ENCODE measurements at regions not wholly inside any gene's neighbourhood (a gene's known extent, or its start where the extent isn't known, plus 50 kb on each side); places are given as distances from the start of the nearest gene placed in this dataset.
"Not testable (repeated sequence)": the region's sequence is repeated elsewhere in the genome, so short reads cannot be mapped to it uniquely, and the experiment has no call there.

DNA sequence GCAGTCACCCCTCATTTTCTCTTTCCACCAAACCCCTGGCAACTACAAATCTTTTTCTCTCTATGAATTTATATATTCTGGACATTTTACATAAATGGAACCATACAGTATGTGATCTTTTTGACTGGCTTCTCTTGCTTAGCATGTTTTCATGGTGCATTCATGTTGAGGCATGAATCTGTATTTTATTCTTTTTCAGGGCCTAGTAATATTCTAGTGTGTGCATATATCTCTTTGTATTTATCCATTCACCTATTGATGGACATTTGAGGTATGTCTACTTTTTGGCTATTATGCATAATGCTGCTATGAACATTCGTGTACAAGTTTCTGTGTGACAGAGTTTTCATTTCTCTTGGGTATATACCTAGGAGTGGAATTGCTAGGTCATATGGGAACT lies 78.2 kb downstream of the HACD1 start:
- DNase-seq (ENCODE audit: low read depth), result no peak

DNA sequence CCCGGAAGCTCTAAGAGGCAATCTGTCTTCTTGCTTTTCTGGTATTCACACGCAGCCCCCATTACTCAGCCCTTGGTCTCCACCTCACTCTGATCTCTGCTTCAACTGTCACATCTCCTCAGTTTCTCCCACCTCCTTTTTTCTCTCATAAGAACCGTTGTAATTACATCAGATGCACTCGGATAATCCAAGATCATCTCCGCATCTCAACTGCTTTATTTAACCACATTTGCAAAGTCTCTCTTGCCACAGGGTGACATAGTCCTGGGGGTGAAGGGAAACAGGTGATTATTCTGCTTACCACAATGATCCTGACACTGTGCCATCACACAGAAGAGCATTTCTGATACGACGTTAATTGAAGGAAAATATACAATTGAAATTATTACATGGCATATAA lies 79.9 kb downstream of the HACD1 start:
- DNase-seq (ENCODE audit: low read depth), result no peak

DNA sequence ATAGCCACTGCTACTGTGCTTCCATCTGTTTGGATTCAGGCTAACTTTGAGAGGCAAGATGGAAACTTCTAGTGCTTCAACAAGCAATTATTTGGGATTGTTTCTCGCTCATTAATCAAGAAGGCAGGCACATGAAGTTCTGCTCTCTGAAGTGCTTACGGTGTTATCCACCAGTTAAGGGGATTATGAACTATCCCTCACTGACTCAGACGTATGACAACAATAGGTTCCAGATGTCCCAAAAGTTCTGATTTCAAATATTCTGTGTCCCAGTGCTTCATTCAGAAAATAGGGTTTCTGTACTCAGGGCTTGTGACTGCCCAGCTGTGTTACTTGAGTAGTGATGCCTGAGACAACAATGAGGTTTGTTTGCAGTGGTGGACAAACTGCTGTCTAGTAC lies 81.0 kb downstream of the HACD1 start:
- no peak for DNase-seq (ENCODE audit: low read depth)

DNA sequence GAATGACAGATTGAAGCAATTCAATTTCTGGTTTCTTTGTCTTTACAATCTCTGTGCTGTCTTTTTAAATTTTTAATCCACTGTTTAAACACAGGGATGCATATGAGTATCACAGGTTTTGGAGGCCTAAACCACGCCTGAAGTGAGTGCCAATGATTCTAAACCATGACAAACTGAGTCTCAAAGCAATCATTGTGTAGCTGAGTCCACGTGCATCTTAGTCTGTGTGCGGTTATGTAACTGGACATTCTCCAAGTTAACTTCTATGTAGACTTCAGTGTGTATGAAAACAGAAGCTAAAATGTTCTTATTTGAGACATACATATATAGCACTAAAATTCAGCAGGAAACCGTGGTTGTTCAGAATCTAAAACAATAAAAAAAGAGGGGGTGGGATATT lies 79.3 kb upstream of the ST8SIA6 start:
- no peak for DNase-seq (ENCODE audit: low read depth)

DNA sequence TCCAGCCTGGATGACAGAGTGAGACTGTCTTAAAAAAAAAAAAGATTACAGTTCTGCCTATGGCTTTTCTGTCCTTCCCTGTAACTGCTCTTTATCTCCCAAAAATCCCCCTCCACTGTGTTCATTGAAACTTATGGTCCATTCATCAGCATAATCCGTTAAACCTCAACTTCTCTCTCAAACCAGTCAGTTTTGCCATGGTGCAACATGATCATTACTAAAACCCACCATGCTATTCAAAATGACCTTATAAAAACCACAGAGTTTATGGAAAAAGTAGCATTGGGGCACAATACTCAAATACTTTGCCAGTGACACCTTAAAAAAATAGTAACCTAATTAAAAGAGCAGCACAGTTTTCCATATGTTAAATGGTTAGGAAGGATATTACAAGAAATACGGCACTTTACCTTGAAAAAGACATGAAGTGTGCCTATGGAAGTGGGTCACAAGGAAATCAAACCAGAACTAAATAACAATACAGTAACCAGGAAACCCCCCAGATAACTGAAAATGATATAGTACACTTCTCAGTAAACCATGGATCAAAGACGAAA lies 74.0 kb upstream of the ST8SIA6 start:
- no peak for DNase-seq (ENCODE audit: low read depth)

DNA sequence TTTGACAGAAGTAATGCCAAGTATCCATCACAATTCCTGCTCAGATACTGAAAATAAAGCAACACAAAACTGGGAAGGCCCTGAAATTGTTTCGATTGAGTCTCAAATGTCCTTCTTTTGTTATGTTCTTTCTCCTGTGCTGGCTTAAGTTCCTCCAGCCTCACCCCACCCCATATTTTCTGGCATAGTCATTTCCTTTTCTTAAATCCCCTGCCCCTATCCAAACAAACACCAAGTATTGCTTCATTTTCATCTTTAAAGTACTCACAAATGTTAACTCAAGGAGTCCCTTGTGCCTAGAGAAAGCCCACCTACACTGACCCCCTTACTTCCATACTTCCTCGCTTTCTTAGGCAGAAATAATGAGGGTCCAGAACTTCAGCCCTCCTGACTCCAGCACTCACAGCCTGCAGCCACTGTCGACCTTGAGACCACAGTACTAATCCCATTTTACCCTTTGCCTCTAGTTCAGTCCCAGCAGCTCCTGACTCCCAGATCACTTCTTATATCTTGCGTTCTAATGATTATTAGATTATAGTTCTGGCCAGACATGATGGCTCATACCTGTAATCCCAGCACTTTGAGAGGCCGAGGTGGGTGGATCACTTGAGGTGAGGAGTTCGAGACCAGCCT lies 73.2 kb upstream of the ST8SIA6 start:
- DNase-seq (ENCODE audit: low read depth), result peak; percentile 82

DNA sequence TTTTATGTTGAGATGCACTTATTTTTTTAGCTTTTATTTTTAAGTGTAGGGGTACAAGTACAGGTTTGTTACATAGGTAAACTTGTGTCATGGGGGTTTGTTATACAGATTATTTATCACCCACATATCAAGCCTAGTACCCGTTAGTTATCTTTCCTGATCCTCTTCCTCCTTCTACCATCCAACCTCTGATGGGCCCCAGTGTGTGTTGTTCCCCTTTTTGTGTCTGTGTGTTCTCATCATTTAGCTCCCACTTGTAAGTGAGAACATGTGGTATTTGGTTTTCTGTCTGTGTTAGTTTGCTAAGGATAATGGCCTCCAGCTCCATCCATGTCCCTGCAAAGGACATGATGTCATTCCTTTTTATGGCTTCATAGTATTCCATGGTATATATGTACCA lies 72.2 kb upstream of the ST8SIA6 start:
- DNase-seq (ENCODE audit: low read depth), result not testable (repeated sequence)

DNA sequence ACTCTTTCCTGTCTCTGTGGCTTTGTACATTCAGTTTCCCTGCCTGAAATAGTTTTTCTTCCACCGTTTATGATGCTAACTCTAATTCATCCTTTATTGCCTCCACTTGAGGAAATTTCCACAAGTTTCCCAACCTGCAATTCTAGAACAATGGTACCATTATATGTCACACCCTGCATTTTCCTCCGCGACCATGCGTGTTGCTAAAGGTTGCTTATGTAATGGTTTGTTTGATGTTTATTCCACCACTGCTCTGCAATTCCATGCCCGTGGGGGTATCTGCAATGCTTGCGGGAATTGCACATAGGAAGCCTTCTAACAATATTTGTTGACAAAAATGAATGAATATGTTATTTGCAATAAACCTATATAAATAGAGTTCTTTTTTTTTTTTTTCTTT lies 69.5 kb upstream of the ST8SIA6 start:
- DNase-seq (ENCODE audit: low read depth), result no peak

DNA sequence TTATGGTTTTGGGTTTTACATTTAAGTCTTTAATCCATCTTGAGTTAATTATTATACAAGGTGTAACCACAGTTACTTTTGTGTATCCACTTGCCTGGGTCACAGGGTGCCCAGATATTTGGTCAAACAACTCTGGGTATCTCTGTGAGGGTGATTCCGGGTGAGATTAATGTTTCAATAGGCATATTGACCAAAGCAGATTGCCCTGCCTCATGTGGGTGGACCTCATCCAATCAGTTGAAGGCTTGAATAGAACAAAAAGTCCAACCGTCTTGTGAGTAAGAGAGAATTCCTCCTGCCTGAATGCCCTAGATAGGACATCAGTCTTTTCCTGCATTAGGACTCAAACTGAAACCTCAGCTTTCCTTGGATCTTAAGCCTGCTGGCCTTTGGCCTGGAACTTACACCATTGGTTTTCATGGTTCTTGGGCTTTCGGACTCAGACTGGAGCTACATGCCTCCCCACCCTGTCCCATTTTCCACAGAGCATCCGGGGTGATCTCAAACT lies 68.9 kb upstream of the ST8SIA6 start:
- DNase-seq (ENCODE audit: low read depth), result no peak

DNA sequence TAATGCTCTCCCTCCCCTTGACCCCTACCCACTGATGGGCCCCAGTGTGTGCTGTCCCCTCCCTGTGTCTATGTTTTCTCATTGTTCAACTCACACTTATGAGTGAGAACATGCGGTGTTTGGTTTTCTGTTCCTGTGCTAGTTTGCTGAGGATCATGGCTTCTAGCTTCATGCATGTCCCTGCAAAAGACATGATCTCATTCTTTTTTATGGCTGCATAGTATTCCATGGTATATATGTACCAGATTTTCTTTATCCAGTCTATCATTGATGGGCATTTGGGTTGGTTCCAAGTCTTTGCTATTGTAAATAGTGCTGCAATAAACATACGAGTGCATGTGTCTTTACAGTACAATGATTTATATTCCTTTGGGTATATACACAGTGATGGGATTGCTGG lies 67.9 kb upstream of the ST8SIA6 start:
- not testable (repeated sequence) for DNase-seq (ENCODE audit: low read depth)

DNA sequence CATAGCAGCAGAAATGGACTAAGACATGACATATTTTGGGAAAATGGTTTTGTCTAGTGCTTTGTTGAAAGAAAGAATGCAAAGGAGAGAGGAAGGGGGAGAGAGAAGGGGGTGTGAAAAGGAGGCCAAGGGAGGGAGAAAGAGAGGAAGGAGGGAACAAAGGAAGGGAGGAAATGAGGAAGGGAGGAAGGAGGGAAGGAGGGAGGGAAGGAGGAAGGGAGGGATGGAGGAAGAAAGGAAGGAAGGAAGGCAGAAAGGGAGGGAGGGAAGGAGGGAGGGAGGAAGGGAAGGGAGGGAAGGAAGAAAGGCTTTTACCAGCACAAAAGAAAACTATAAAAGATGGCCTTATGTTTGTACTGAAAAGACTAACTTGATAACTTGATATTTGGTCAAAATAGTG lies 65.1 kb upstream of the ST8SIA6 start:
- DNase-seq (ENCODE audit: low read depth), result no peak

DNA sequence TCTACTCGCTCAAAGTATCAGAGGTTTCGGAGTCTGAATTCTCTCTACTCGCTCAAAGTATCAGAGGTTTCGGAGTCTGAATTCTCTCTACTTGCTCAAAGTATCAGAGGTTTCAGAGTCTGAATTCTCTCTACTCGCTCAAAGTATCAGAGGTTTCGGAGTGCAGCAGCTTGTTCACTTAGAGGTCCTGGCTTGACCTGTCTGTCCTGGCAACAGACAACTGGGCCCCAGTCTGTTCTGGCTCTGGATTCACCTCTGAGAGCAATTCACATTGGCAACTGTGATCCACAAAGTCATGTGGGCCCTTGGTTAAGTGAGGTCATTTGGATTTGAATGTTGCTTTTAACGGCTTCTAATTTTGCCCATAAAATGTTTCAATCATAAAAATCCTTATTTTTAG lies 63.9 kb upstream of the ST8SIA6 start:
- no peak for DNase-seq (ENCODE audit: low read depth)

DNA sequence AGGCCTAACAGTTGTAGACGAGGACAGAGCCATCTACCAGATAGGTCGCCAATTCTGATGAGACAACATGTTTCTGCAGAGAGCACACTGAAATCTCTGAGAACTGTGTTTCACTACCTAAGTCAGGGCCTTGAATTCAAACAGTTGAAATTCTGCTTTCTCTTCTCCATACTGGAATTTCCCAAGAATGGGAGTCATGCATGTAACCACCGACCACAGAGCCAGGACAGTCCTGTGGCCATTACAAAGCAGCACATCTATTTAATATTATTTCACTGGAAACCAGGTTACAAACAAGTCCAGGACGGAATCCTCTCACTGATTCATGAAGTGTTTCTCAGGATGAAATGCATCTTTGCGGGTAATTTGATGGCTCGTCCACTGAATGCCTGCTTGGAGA lies 62.0 kb upstream of the ST8SIA6 start:
- DNase-seq (ENCODE audit: low read depth), result no peak

DNA sequence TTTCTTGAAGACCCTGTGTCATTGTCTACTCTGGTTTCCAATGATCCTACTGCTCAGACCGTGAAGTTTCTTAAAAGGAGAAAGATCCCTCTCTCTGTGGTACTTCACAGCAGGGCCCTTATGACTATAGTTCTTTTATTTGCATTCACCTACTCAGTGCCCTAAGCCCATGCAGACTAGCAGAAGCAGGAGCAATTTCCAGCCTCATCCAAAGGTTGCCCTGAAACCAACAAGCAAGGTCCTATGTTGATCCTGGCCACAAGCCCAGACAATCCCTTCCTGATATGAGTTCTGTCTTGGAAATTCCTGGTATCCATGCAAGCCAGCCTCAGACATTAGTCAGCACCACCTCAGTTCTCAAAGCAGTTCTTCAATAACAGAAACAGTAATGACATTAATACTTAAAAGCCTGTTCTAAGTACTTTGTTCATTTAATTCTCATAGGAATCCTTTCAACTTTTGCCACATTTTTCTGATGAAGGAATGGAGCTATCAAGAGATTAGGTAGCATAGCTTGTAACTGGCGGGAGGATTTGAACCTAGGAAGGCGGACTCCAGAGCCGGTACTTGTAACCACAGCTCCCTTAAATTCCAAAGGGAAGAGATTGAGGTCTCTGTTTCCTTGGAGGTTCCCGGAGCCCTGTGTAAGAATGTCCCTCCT lies 58.1 kb upstream of the ST8SIA6 start:
- DNase-seq (ENCODE audit: low read depth), result peak; percentile 74

DNA sequence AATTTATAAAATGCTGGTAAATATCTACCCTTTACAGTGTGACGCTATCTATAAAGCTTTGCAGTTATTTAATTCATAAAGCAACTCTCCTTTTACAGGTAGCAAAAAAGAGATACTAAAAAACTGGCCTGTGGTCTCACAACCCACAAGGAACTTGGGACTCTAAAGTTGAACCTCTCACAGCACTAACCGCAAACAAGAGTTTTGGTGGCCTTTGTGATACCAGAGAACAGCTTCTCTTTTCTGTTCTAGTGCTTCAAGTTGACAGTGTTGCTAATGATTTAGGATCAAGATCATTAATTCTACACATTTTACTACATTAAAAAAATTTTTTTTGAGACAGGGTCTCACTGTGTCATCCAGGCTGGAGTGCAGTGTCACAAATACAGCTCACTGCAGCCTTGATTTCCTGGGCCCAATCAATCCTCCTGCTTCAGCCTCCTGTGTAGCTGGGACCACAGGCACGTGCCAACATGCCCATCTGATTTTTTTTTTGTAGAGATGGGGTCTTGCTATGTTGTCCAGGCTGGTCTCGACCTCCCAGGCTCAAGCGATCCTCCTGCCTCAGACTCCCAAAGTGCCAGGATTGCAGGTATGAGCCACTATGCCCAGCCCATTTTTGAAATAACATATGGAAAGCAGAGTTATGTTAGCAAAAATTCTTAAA lies 56.0 kb upstream of the ST8SIA6 start:
- DNase-seq (ENCODE audit: low read depth), result no peak

DNA sequence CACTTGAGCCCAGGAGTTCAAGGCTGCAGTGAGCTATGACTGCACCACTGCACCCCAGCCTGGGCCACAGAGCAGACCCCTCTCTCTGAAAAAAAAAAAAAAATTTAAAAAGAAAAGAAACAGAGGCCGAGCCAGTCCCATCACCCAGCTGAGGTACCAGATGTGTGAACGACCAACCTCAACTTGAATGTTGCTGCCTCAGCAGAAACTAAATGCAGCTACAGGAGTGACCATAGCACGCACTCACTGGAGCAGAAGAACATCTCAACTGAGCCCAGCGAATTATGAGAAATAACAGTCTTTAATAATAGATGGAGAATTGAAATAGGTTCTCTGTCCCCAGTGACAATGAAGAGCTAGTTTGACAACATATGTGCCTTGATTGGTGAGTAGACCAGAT lies 53.1 kb upstream of the ST8SIA6 start:
- DNase-seq (ENCODE audit: low read depth), result no peak

DNA sequence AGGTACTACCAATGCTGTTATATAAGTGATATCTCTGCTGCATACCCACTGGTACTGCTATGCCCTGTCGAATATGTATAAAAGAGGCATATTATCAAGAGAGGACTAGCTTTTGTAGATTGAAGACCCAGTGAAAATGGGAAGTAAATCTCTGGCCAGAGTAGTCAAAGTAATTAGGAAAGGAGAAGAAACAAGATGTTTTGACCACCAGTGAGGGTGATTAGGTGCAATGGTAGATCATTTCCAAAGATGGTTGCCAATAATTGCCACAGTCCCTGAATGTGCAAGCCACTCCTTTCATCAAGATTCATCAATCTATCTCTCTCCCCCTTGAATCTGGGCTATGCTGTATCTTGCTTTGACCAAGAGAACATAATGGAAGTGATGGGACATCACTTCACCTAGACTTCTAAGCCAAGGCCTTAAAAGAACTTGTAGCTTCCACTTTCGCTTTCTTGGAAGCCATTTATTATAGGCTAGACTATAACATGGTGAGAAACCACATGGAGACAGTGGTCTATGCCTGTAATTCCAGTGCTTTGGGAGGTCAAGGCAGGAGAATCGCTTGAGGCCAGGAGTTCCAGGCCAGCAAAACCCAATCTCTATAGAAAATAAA lies 52.6 kb upstream of the ST8SIA6 start:
- no peak for DNase-seq (ENCODE audit: low read depth)

DNA sequence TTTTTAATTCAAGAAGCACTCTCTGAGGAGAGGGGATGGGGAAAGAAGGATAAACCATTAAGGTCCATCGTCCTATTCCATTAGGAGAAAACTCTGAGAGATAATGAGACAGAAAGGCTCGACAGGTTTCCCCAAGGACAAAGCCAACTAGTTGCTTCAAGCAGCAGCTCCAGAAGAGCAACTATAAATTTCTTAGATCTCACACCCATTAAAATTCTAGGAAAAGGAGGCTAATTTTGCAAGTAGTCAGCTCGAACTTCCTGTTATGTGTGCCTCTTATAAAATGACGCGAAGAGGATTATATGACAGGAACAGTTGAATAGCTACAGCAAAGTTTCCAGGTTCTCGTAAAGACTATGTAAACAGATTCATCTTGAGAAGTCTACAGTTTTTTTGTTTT lies 52.0 kb upstream of the ST8SIA6 start:
- DNase-seq (ENCODE audit: low read depth), result no peak

DNA sequence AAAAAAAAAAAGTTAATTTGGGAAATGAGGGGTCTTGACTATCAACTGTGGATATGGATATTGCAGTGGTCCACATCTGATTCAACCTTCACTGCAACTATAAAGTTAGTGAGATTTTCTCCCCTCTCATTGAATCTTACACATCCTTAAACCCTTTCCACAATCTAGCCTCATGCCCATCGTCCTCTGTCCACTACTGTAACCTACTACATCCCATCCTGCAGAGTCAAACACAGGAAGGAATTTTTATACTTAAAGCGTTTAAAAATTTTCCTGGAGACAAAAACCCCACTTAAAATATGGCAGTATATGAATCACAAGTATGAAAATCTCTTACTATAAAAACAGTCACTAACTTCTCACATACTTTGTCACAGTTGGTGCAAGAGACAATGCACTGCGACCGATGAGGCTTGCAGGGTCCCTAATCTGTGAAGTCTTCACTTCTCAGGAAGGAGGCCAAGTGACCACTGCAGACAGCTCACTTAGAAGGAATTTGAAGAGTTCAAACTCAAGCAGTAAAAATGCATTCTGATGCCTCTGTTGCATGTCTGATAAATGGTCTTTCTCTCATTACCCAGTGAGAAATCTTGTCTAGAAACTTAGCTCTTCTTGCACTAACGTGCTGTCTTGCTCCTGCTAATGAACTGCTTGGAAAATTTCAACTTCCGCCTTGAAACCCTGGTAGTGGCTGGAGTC lies 50.3 kb upstream of the ST8SIA6 start:
- no peak for DNase-seq (ENCODE audit: low read depth)

Data from fibroblast of the conjunctiva (primary cell).